ENCODE measurements at regions not wholly inside any gene's neighbourhood (a gene's known extent, or its start where the extent isn't known, plus 50 kb on each side); places are given as distances from the start of the nearest gene placed in this dataset.

GRCh38 chr10:90418869-90419652, 438.8 kb downstream of the HTR7 start:
- POLR2A ChIA-PET = no interaction called here
- intact Hi-C loops (cut with DNase I, micrococcal nuclease) = no loop called here
- no peaks in the 10 kb centered on the region for H3K4me1 Mint-ChIP-seq (ENCODE audit: low read depth)

DNA sequence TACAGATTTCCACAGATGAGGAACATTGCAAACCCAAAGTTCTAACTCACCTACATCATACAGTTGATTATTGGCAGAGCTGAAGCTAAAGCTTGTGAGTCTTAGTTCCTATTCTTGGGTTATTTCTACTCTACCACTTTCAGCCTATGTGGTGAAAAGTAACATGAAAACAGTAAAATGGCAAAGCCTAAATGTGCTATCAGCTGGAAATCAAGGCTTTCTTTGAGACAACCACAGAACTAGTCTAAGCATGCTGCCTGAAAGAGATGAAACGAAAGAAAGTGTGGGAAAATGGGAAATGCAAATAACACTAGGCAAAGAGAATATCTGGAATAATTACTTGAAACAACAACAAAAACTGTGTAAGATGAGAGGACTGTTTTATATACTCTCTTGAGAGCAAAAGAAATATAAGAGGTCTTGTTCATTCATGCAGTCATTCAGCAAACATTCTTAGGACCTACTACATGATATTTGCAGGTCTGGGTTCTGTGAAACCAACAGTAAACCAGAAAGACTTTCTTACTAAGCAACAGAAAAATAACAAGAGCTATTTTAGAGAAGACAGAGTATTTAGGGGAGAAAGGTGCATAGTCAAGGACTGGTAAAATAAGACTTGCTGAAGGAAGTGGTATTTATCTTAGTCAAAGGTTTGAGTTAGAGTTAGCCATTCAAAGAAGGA, 437.1 kb downstream of the HTR7 start:
- Mint-ChIP-seq H3K4me1 (ENCODE audit: low read depth) (no peaks in the 10 kb centered on the region), H3K4me3 (no peak overlapping the region), H3K27me3 (no peaks in the 10 kb centered on the region), H3K36me3 (ENCODE audit: low read depth) (no peaks in the 10 kb centered on the region), H3K27ac (no peak overlapping the region), H3K9me3 (no peaks in the 10 kb centered on the region)
- no peak for DNase-seq
- H3K9me3 ChIP-seq (ENCODE audit: control insufficient read depth in 1 of 2, insufficient read depth in 1 of 2, low read length in 2 of 2) = peaks cover 0 to 4% of the 10 kb centered on the region in 2 experiments
- no peaks in the 10 kb centered on the region for H3K27me3 ChIP-seq (ENCODE audit: control insufficient read depth in 1 of 2, insufficient read depth in 2 of 2, low read length in 2 of 2)
- no peak for ATAC-seq (ENCODE audit: poor library complexity)
- no peak overlapping the region for H3K27ac ChIP-seq (ENCODE audit: low read depth in 1 of 2, low read length in 2 of 2)
- H3K36me3 ChIP-seq (ENCODE audit: insufficient read depth, low read length) = no peaks in the 10 kb centered on the region
- TF ChIP-seq, protein P1, sequence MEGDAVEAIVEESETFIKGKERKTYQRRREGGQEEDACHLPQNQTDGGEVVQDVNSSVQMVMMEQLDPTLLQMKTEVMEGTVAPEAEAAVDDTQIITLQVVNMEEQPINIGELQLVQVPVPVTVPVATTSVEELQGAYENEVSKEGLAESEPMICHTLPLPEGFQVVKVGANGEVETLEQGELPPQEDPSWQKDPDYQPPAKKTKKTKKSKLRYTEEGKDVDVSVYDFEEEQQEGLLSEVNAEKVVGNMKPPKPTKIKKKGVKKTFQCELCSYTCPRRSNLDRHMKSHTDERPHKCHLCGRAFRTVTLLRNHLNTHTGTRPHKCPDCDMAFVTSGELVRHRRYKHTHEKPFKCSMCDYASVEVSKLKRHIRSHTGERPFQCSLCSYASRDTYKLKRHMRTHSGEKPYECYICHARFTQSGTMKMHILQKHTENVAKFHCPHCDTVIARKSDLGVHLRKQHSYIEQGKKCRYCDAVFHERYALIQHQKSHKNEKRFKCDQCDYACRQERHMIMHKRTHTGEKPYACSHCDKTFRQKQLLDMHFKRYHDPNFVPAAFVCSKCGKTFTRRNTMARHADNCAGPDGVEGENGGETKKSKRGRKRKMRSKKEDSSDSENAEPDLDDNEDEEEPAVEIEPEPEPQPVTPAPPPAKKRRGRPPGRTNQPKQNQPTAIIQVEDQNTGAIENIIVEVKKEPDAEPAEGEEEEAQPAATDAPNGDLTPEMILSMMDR (IDR thresholded peaks at IDR 0.05) = no peak
- ChIA-PET CTCF (no interaction called here), POLR2A (no interaction called here)
- no peak overlapping the region for H3K4me3 ChIP-seq (ENCODE audit: low read length)
- no peaks in the 10 kb centered on the region for H3K4me1 ChIP-seq (ENCODE audit: insufficient read depth, low read length)
- intact Hi-C loops (cut with DNase I, micrococcal nuclease) = no loop called here

More at GRCh38 chr10:90418869-90419652, 438.8 kb downstream of the HTR7 start:
- CTCF ChIA-PET = no interaction called here
- Mint-ChIP-seq H3K4me3 (no peak overlapping the region), H3K27me3 (no peaks in the 10 kb centered on the region), H3K36me3 (ENCODE audit: low read depth) (no peaks in the 10 kb centered on the region), H3K9me3 (no peaks in the 10 kb centered on the region), H3K27ac (no peak overlapping the region)
- Histone ChIP-seq H3K4me3 (ENCODE audit: low read length) (no peak overlapping the region), H3K27me3 (ENCODE audit: control insufficient read depth in 1 of 2, insufficient read depth in 2 of 2, low read length in 2 of 2) (no peaks in the 10 kb centered on the region), H3K36me3 (ENCODE audit: insufficient read depth, low read length) (no peaks in the 10 kb centered on the region), H3K9me3 (ENCODE audit: control insufficient read depth in 1 of 2, insufficient read depth in 1 of 2, low read length in 2 of 2) (no peaks in the 10 kb centered on the region), H3K27ac (ENCODE audit: low read depth in 1 of 2, low read length in 2 of 2) (no peak overlapping the region), H3K4me1 (ENCODE audit: insufficient read depth, low read length) (no peaks in the 10 kb centered on the region)
- TF ChIP-seq, protein P1 (IDR thresholded peaks at IDR 0.05) = no peak
- no peak for ATAC-seq (ENCODE audit: poor library complexity)
- no peak for DNase-seq

- Histone ChIP-seq H3K27me3 (ENCODE audit: control insufficient read depth in 1 of 2, insufficient read depth in 2 of 2, low read length in 2 of 2) (no peaks in the 10 kb centered on the region), H3K9me3 (ENCODE audit: control insufficient read depth in 1 of 2, insufficient read depth in 1 of 2, low read length in 2 of 2) (peaks cover 0 to 5% of the 10 kb centered on the region in 2 experiments), H3K4me1 (ENCODE audit: insufficient read depth, low read length) (no peaks in the 10 kb centered on the region), H3K27ac (ENCODE audit: low read depth in 1 of 2, low read length in 2 of 2) (no peak overlapping the region), H3K4me3 (ENCODE audit: low read length) (no peak overlapping the region), H3K36me3 (ENCODE audit: insufficient read depth, low read length) (no peaks in the 10 kb centered on the region)
- ChIA-PET CTCF (interaction anchor here (0.6 kb wide), 1 partner anchor 29 kb away, joined by 4 read pairs; no protein-coding TSS in a partner anchor), POLR2A (no interaction called here)
- no peaks in the 10 kb centered on the region for H3K9me3 Mint-ChIP-seq
- H3K27me3 Mint-ChIP-seq = no peaks in the 10 kb centered on the region
- ATAC-seq (ENCODE audit: poor library complexity) (no peak), DNase-seq (no peak)
- intact Hi-C loops (cut with DNase I, micrococcal nuclease) = no loop called here
- H3K27ac Mint-ChIP-seq = no peak overlapping the region
- no peaks in the 10 kb centered on the region for H3K4me1 Mint-ChIP-seq (ENCODE audit: low read depth)
- H3K36me3 Mint-ChIP-seq (ENCODE audit: low read depth) = no peaks in the 10 kb centered on the region
- TF ChIP-seq, protein P1 (IDR thresholded peaks at IDR 0.05) = no peak
- no peak overlapping the region for H3K4me3 Mint-ChIP-seq
These were observed 436.0 kb downstream of the HTR7 start for GRCh38 chr10:90421874-90422273.

Measured in CD4-positive, alpha-beta T cell (primary cell).